Choroid plexus epithelial cell (primary cell): ENCODE measurements at regions not wholly inside any gene's neighbourhood (a gene's known extent, or its start where the extent isn't known, plus 50 kb on each side); places are given as distances from the start of the nearest gene placed in this dataset.
A peak's percentile ranks its signal among the peaks of the same experiment; 100 is the strongest.

ENCODE experiments used
- DNase-seq: peaks from one replicate; pipeline ENCODE4 v3.0.0-alpha.2; 2010; ENCODE audit warnings: low read depth
- H3K4me3 ChIP-seq: 2 replicates; pipeline ENCODE4 v1.5.1; 2011; ENCODE audit warnings: low read depth, mild to moderate bottlenecking, control low read depth, low read length, moderate library complexity
- TF ChIP-seq, protein P1 (sequence below): conservative IDR thresholded peaks from 2 replicates; pipeline ENCODE4 v1.5.1; 2011; ENCODE audit warnings: low read depth, mild to moderate bottlenecking, control low read depth, inconsistent platforms, low read length, moderate library complexity

DNA sequence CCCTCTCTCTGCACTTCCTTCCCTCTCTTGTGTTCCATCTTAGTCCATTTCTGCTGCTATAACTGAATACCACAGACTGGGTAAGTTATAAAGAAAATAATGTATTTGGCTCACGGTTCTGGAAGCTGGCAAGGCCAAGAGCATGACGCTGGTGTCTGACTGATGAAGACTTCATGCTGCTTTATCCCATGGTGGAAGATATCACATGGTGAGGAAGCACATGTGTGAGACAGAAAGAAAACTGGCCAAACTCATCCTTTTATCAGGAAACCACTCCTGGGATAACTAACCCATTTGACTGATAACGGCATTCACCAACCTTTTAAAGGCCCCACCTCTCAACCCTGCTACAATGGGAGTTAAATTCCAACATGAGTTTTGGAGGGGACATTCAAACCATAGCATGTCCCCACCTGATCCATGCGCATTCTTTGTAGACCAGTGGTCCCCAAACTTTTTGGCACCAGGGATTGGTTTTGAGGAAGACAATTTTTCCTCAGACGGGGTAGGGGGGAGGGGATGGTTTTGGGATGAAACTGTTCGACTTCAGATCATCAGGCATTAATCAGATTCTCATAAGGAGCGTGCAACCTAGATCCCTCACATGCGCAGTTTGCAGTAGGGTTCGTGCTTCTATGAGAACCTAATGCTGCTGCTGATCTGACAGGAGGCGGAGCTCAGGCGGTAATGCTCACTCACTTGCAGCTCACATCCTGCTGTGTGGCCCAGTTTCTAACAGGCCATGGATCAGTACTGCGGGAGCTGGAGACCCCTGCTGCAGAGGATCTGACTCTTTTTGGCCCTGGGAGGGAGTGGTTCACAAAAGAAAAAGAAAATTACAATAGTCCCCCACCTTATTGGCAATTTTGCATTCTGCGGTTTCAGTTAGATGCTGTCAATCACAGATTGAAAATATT is 61.6 kb upstream of the SMOX start:
- TF ChIP-seq, protein P1, sequence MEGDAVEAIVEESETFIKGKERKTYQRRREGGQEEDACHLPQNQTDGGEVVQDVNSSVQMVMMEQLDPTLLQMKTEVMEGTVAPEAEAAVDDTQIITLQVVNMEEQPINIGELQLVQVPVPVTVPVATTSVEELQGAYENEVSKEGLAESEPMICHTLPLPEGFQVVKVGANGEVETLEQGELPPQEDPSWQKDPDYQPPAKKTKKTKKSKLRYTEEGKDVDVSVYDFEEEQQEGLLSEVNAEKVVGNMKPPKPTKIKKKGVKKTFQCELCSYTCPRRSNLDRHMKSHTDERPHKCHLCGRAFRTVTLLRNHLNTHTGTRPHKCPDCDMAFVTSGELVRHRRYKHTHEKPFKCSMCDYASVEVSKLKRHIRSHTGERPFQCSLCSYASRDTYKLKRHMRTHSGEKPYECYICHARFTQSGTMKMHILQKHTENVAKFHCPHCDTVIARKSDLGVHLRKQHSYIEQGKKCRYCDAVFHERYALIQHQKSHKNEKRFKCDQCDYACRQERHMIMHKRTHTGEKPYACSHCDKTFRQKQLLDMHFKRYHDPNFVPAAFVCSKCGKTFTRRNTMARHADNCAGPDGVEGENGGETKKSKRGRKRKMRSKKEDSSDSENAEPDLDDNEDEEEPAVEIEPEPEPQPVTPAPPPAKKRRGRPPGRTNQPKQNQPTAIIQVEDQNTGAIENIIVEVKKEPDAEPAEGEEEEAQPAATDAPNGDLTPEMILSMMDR, result no peak
- no peak overlapping the region for H3K4me3 ChIP-seq
- no peak for DNase-seq

DNA sequence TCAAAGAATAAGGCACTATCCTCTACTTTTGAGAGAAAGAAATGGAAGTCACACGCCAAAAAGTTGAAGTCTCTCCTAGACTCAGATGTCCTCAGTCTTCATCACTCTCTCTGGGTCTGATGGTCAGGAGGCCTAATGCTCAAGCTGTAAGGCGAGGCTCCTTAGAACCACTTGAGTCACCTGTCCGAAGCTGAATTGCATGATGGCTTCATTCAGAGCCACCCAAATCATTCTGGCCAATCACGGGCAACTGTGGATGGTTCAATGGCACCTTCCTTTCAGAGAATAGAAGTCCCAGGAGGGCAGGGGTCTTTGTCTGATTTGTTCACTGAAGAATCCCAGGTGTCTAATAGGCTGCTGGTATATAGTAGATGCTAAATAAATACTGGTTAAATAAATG is 63.9 kb upstream of the SMOX start:
- H3K4me3 ChIP-seq, result no peak overlapping the region
- no peak for DNase-seq
- TF ChIP-seq, protein P1, result no peak

DNA sequence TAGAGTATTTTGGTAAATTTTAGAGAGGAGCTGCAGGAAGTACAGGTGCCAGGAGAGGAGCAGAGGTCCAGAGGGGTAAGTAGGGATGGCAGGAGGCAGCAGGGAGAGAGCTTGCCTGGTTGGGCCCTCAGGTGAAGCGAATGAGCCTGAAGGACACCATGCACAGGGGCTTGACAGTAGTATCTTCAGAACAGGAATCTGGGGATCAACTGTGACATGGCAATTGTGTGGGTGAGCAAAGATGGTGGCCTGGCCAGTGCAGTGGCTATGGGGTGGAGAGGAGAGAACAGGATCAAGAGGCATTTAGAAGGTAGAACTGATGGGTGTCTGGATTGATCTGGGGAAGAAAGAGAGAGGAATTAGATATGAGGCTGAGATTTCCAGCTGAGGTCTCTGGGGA is 64.5 kb upstream of the SMOX start:
- TF ChIP-seq, protein P1, result no peak
- no peak for DNase-seq
- H3K4me3 ChIP-seq, result no peak overlapping the region

DNA sequence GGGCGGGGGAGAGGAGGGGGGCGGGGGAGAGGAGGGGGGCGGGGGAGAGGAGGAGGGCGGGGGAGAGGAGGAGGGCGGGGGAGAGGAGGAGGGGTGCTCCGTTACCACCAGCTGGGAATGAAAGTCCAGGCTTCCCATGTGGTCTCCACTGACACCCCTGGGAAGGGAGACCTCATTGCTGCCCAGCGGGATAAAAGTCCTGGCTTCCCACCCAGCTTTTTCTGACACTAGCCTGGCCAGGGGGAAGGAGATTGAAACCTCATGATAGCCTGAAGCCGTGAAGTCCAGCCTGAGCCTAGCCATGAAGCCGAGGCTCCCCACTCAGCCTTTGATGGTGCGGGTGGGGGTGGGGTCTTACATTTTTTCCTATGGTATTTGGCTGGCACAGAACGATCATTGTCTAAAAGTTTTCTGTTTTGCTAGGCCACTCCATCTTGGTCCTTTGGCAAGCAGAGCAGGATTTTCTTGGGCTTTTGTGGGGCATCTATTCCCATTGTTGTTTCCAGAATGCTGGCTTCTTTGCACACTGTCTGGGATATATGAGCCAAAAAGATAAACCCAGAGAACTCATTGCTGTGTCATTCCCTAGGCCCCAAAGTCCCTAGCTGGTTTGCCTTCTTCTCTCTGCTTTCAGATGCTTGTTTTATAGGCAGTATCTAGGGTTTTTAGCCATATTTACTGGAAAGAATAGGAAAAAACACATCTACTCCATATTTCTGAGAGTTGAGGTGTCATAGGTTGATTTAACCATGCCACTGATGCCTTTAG is 65.3 kb upstream of the SMOX start:
- no peak for DNase-seq
- H3K4me3 ChIP-seq, result no peak overlapping the region
- TF ChIP-seq, protein P1, result no peak

DNA sequence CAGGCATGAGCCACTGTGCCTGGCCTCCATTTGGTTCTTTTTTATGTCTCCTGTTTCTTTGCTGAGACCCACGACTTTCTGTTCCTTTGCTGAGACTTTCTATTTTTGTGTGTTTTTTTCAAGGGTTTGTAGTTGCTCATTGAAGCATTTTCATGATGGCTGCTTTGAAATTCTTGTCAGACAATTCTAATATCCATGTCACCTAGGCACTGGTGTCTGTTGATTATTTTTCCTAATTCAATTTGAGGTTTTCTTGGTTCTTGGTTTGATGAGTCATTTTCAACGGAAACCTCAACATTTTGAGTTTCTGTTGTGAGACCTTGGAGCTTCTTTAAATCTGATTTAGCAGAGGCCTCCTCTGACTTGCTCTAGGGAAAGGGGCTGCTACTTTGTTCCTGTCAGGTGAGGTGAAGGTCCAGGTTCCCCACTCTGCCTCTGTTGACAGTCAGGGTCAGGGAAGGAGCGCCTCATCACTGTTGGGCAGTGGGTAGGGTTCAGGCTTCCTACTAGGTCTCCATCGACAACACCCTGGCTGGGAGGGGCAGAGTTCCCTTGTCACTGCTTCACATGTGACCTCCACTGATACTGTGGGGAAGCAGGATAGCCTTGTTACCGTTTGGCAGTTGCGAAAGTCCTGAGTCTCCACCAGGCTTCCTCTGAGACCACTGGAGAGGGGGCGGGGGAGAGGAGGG is 66.1 kb upstream of the SMOX start:
- TF ChIP-seq, protein P1, result no peak
- DNase-seq, result peak; percentile 83
- peak overlapping the region; percentile 21 for H3K4me3 ChIP-seq

DNA sequence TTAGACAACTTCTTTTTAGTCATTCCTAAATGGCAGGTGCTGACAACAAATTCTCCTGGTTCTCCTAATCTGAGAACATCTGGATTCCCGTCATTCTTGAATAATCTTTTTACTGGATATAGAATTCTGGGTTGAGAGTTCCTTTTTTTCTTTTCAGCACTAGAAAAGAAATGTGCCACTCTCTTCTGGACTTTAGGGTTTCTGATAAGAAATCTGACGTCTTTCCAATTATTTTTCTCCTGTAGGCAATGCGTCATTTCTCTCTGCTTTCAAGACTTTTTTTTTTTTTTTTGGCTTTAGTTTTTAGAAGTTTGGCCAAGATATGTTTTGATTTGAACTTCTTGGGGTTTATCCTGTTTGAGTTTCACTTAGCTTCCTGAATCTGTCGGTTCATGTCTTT is 66.1 kb upstream of the RNF24 start:
- TF ChIP-seq, protein P1, result no peak
- no peak overlapping the region for H3K4me3 ChIP-seq
- DNase-seq, result peak; percentile 63
